ENCODE measurements at regions not wholly inside any gene's neighbourhood (a gene's known extent, or its start where the extent isn't known, plus 50 kb on each side); places are given as distances from the start of the nearest gene placed in this dataset.

GRCh38 chr7:156475179-156475578 is 165.4 kb upstream of the RNF32 start:
- no peak for DNase-seq

GRCh38 chr7:156474241-156474743 is 166.3 kb upstream of the RNF32 start:
- DNase-seq = no peak

GRCh38 chr7:156473476-156474240 is 166.9 kb upstream of the RNF32 start:
- no peak for DNase-seq

- DNase-seq = no peak
These were observed 168.3 kb upstream of the RNF32 start for GRCh38 chr7:156472267-156472666.

GRCh38 chr7:156470399-156471320 is 169.9 kb upstream of the RNF32 start:
- no peak for DNase-seq

- no peak for DNase-seq
These were observed 173.5 kb upstream of the RNF32 start for GRCh38 chr7:156466955-156467625.

- DNase-seq = no peak
These were observed 174.3 kb upstream of the RNF32 start for GRCh38 chr7:156466272-156466671.

- no peak for DNase-seq
These were observed 175.4 kb upstream of the RNF32 start for GRCh38 chr7:156465186-156465585.

GRCh38 chr7:156464339-156464738 is 176.2 kb upstream of the RNF32 start:
- no peak for DNase-seq

GRCh38 chr7:156463280-156463679 is 177.3 kb upstream of the RNF32 start:
- DNase-seq = no peak

- no peak for DNase-seq
These were observed 178.5 kb upstream of the RNF32 start for GRCh38 chr7:156461881-156462665.

- no peak for DNase-seq
These were observed 179.5 kb upstream of the RNF32 start for GRCh38 chr7:156460858-156461627.

GRCh38 chr7:156459582-156459981 is 181.0 kb upstream of the RNF32 start:
- DNase-seq = no peak

GRCh38 chr7:156459067-156459466 is 181.5 kb upstream of the RNF32 start:
- DNase-seq = no peak

GRCh38 chr7:156458011-156458410 is 182.6 kb upstream of the RNF32 start:
- DNase-seq = no peak

GRCh38 chr7:156456503-156457115 is 184.0 kb upstream of the RNF32 start:
- no peak for DNase-seq

GRCh38 chr7:156456032-156456431 is 184.5 kb upstream of the RNF32 start:
- DNase-seq = no peak

- no peak for DNase-seq
These were observed 190.1 kb upstream of the RNF32 start for GRCh38 chr7:156450473-156450872.

GRCh38 chr7:156448918-156449317 is 191.7 kb upstream of the RNF32 start:
- DNase-seq = no peak

GRCh38 chr7:156446990-156447389 is 193.6 kb upstream of the RNF32 start:
- no peak for DNase-seq

Data from activated naive CD4-positive, alpha-beta T cell treated with anti-CD3 and anti-CD28 coated beads, Interleukin-2, amount 50 U/mL, for 16 hours (primary cell).